D341Med (cell line): ENCODE measurements at regions not wholly inside any gene's neighbourhood (a gene's known extent, or its start where the extent isn't known, plus 50 kb on each side); places are given as distances from the start of the nearest gene placed in this dataset.
A peak's percentile ranks its signal among the peaks of the same experiment; 100 is the strongest.
"Not testable (repeated sequence)": the region's sequence is repeated elsewhere in the genome, so short reads cannot be mapped to it uniquely, and the experiment has no call there.

Experiments used
- DNase-seq: peaks from one replicate; pipeline ENCODE4 v3.0.0; 2012; ENCODE audit warnings: low spot score

- no peak for DNase-seq
Measured at GRCh38 chr6:153411070-153411648, 280.1 kb upstream of the RGS17 start.

DNA sequence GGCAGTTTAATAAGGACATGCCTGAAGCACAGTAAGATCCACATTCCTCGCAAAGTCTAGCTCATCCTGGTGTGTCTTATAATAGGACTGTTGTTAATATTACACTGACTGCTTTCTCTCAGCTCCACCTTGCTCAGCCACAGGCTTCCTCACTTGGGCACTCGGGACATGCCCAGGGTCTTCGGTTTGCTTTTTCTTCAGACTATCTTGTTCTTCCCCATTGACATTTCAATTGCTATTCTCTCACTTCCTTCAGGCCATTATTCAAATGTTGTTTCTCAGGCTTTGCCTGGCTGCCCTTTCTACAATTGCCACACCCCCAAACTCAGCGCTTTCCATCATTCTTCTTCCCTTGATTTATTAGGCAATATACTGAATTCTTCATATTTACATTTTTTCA is 274.8 kb upstream of the RGS17 start:
- no peak for DNase-seq

GRCh38 chr6:153401751-153402150 is 270.7 kb upstream of the RGS17 start:
- DNase-seq, result no peak

DNA sequence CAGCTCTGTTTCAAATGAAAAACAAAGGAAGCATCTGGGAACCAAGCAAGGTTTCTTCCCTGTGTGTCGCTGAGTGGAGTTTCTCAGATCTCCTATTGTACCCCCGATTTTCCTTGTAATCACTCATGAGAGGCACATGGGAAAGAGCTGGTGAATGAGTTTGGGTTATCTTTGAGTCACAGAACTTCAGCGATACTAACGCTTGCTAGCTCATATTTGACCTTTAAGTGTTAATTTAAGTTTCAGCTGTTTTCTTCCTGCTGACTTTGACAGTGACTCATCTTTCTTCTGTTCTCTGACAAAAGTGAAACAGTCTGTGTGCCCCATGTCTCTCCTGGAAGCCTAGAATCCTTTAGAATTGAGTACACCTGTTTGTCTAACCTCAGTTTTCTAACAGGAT is 261.1 kb upstream of the RGS17 start:
- no peak for DNase-seq

DNA sequence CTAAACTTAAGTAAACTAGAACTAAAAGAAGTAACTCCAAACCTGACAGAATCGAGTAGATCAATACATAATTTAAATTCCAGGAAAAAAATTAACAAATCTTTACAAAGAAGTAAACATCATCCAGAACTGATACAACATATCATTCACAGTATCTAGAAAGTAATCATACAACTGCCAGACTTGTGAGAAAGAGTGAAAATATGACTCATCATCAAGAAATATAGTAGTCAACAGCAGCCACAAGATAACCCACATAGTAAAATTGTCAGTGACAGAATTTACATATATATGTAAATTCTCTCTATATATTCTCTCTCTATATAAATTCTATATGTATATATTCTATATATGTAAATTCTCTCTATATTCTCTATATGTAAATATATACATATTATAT is 242.8 kb upstream of the RGS17 start:
- DNase-seq, result no peak

- no peak for DNase-seq
Measured at GRCh38 chr6:153368131-153368530, 237.0 kb upstream of the RGS17 start.

- no peak for DNase-seq
Measured at GRCh38 chr6:153367021-153367420, 235.9 kb upstream of the RGS17 start.

DNA sequence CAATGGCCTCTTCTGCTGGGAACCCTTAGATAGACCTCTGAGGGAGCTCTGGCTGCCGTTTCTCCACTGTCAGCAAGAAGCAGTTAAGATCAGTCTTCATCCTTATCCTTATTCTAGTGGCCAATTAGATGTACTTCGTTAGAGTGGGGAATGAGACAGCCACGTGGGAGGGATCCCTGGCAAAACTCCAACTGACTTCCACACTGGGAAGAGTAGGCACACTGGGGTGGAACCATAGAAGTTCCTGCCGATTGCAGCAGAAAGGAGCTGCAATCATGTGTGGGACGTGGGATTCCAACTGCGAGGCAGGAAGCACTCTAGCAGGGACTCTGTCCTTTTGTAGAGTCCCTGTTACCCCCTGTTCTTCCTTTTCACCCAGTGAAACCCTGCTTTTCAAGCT is 226.3 kb upstream of the RGS17 start:
- no peak for DNase-seq

- no peak for DNase-seq
Measured at GRCh38 chr6:153340568-153340967, 209.5 kb upstream of the RGS17 start.

- DNase-seq, result no peak
Measured at GRCh38 chr6:153334121-153334520, 203.0 kb upstream of the RGS17 start.

GRCh38 chr6:153331221-153331620 is 200.1 kb upstream of the RGS17 start:
- DNase-seq, result not testable (repeated sequence)

DNA sequence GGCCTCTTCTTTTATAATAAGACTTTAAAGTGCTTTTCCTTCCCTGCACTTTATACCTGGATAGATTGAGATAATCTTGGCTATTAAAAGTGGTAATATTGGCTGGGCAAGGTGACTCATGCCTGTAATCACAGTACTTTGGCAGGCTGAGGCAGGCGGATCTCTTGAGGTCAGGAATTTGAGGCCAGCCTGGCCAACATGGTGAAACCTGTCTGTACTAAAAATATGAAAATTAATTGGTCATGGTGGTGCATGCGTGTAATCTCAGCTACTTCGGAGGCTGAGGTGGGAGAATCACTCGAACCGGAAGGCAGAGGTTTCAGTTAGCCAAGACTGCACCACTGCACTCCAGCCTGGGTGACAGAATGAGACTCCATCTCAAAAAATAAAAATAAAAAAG is 197.1 kb upstream of the RGS17 start:
- no peak for DNase-seq

DNA sequence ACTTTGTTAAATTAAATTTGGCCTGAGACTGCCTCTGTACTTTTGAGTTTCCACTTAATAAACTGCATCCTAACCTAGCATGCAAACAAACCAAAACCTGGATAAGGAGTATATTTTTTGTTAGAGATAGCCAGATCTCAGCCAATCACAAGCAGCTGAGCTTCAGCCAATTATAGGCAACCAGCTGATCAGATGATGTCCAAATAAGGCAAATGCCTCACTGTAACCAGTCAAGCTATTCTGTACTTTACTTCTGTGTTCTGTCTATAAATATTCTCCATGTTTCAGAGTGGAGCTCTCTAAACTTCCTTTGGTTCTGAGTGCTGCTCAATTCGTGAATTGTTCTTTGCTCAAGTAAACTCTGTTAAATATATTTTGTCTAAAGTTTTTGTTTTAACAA is 194.6 kb upstream of the RGS17 start:
- no peak for DNase-seq

- peak; percentile 58 for DNase-seq
Measured at GRCh38 chr6:153312634-153313033, 181.6 kb upstream of the RGS17 start.

DNA sequence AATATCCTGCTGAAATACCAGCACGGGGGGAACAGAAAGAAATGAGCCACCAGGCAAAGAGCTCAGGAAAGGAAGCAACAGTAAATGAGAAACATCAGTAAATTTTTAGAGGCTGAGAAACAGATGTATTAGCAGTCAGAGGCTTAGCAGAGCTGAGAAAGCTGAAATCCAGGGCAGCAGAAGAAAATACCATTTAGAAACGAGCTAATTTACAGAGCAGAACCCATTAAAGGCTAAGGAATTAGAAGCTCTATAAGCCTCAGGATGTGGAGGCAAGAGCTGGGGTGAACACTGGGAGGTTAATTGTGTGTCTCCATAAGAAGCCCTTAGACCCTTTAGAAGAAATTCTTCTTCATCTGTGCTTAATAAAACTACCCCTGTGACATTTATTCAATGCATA is 178.6 kb upstream of the RGS17 start:
- no peak for DNase-seq

DNA sequence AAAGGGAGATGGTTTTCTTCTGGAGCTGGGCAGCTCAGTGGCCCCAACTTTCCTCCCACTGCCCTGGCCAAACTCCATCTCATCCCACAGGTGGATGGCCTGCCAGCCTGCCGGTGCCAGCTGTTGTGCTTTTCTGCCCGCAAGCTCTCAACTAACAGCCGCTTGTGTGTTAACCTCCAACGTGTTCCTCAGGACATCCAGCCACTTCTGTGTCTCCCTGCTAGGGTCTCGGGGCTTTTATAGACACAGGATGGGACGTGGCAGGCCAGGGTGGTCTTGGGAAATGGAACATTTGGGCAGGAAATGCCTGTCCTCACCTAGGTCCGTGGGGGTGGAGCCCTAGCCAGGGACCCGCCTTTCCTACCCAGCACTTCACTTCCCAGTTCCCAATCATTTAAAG is 171.1 kb upstream of the RGS17 start:
- DNase-seq, result no peak

GRCh38 chr6:153301602-153302001 is 170.5 kb upstream of the RGS17 start:
- DNase-seq, result no peak

GRCh38 chr6:153282456-153282855 is 151.4 kb upstream of the RGS17 start:
- not testable (repeated sequence) for DNase-seq

DNA sequence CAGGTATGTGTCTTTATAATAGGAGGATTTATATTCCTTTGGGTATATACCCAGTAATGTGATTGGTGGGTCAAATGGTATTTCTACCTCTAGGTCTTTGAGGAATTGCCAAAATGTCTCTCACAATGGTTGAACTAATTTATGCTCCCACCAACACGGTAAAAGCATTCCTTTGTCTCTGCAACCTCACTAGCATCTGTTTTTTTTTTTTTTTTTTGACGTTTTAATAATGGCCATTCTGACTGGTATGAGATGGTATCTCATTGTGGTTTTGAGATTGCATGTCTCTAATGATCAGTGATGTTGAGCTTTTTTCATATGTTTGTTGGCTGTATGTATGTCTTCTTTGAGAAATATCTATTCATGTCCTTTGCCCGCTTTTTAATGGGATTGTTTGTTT is 144.9 kb upstream of the RGS17 start:
- no peak for DNase-seq

- no peak for DNase-seq
Measured at GRCh38 chr6:153272201-153272980, 141.3 kb upstream of the RGS17 start.

DNA sequence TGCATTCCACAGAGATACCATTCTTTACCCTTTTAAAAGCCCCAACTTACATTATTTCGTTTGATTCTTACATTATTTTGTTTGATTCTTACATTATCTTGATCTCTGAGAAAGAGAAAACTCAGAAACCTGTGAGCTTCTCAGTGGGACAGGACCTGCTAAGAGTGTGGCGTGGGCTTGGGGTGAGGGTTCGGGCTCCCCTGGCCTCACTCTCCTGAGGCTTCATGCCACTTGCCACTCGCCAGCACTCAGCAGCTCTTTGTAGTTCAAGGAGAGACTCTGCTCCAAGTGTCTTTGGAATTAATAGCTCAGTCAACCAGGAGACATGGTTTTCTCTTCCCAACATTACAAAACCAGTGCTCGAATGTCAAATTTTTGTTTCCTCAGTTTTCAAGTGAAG is 132.4 kb upstream of the RGS17 start:
- no peak for DNase-seq

- no peak for DNase-seq
Measured at GRCh38 chr6:153251326-153251725, 120.2 kb upstream of the RGS17 start.

DNA sequence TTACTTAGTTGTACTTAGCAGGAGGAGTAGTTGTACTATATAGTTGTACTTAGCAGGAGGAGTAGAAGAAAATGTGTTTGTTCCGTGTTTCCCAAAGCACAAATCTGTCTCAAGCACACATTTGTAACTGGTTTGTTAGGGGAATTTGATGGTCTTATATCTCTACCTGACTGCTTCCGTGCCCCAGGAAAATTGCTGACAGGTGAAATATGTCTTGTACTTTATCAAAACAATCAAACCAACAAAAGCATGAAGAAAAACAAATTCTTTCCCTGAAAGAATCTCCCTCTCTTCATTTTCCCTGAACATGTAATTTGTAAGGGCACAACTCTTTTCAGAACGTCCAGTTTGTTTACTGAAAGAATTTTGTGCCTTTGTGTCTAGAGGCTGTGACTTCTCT is 106.6 kb upstream of the RGS17 start:
- no peak for DNase-seq

DNA sequence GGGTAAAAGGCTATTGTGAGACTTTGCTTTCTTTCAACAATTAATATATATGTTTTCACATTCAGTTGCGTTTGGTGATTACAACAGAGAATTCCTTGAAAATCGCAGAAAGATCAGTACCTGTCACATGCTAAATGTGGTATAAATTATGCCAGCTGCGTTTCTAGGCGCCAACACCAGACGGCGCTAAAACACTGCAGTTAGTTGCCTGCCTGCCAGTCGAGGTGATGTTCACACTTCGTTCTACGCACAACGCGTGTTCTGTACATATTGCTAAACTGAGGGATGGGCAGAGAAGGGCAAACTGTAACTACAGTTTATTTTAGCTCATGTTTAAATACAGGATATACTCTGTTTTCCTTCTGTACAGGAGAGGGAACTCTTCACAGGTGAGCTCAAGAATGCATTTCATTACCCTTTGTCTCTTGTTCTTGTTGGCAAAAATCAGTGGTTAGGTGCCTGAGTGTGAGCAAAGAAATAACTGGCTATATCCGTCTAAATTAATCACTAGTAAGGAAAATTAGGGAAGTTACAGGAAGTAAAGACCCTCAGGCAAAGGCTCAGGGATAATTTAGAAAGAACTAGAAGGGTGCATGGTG is 100.1 kb upstream of the RGS17 start:
- DNase-seq, result peak; percentile 66
